ENCODE measurements at regions not wholly inside any gene's neighbourhood (a gene's known extent, or its start where the extent isn't known, plus 50 kb on each side); places are given as distances from the start of the nearest gene placed in this dataset.

DNA sequence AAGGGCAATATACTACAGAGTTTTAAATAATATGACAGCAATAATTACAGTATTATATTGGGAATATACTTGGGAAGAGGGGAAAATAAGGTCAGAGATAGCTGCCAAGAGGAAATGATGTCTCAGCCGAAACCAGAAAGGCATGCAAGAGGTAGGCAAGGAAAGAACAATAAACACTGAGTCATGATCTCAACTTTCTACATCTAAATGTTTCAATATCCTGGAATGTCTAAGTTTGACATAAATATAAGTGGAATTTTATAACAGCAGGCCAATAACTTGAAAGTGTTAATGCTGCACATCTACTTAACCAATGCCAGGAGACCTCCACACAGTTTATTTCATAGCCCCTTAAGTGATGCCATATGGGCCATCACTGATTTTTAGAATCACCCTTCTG is 99.8 kb upstream of the CPNE4 start:
- TF ChIP-seq POLR2AphosphoS5 (IDR thresholded peaks at IDR 0.05; ENCODE audit: low read depth, low read length), result no peak
- no peak for TF ChIP-seq POLR2A (IDR thresholded peaks at IDR 0.05; ENCODE audit: low read depth, low read length)
- no peak for TF ChIP-seq TAF1 (IDR thresholded peaks at IDR 0.05; ENCODE audit: borderline replicate concordance, low read depth, low read length)
